A673 (cell line): ENCODE measurements at regions not wholly inside any gene's neighbourhood (a gene's known extent, or its start where the extent isn't known, plus 50 kb on each side); places are given as distances from the start of the nearest gene placed in this dataset.

Experiments used
- EZH2 ChIP-seq: fragments of 200-600 bp; sonication (generic); IDR thresholded peaks from 2 replicates; pipeline ENCODE4 v1.6.1; 2017; ENCODE audit warnings: borderline replicate concordance, low read depth, mild to moderate bottlenecking, mixed read lengths, antibody characterized with exemption, low read length; ENCODE audit not compliant: poor library complexity, severe bottlenecking
- TF ChIP-seq, protein P1 (sequence below): fragments of 300-800, 200-600 bp; sonication (generic); conservative IDR thresholded peaks from 2 replicates; pipeline ENCODE4 v1.5.1; 2017; ENCODE audit warnings: low read depth, mild to moderate bottlenecking, antibody characterized with exemption, low read length, moderate library complexity, mixed read lengths

DNA sequence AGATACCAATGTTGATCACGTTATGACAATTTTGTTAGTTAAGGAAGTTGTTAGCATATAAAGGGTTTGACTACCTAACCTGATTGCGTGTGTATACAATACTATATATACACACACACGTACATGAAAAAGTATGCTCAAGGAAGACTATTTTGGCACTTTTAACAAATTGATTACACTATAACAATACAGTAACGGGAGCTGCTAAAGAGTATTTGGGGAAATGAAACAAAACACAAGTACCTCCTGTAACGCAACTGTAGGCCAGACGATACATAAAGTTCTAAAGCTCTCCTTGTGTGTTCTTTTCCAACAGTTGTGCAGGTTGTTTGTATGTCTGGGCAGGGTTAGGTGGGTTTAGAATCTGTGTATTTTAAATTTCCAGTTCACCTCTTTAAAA is 98.7 kb downstream of the PLEKHG1 start:
- TF ChIP-seq, protein P1, sequence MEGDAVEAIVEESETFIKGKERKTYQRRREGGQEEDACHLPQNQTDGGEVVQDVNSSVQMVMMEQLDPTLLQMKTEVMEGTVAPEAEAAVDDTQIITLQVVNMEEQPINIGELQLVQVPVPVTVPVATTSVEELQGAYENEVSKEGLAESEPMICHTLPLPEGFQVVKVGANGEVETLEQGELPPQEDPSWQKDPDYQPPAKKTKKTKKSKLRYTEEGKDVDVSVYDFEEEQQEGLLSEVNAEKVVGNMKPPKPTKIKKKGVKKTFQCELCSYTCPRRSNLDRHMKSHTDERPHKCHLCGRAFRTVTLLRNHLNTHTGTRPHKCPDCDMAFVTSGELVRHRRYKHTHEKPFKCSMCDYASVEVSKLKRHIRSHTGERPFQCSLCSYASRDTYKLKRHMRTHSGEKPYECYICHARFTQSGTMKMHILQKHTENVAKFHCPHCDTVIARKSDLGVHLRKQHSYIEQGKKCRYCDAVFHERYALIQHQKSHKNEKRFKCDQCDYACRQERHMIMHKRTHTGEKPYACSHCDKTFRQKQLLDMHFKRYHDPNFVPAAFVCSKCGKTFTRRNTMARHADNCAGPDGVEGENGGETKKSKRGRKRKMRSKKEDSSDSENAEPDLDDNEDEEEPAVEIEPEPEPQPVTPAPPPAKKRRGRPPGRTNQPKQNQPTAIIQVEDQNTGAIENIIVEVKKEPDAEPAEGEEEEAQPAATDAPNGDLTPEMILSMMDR = no peak
- no peak for TF ChIP-seq EZH2
